Amniotic stem cell (primary cell): ENCODE measurements at regions not wholly inside any gene's neighbourhood (a gene's known extent, or its start where the extent isn't known, plus 50 kb on each side); places are given as distances from the start of the nearest gene placed in this dataset.

Experiments
- DNase-seq: peaks from one replicate; lab custom pipeline; 2025; lab: John Stamatoyannopoulos, UW

GRCh38 chr10:69716711-69717560 is 84.8 kb upstream of the COL13A1 start:
- peak; percentile 39 for DNase-seq

GRCh38 chr10:69718951-69719350 is 82.8 kb upstream of the COL13A1 start:
- no peak for DNase-seq

GRCh38 chr10:69721690-69722310 is 79.9 kb upstream of the COL13A1 start:
- no peak for DNase-seq

GRCh38 chr10:69723653-69724052 is 78.1 kb upstream of the COL13A1 start:
- no peak for DNase-seq

- no peak for DNase-seq
These were observed 74.9 kb upstream of the COL13A1 start for GRCh38 chr10:69726850-69727249.

- no peak for DNase-seq
These were observed 73.3 kb upstream of the COL13A1 start for GRCh38 chr10:69728335-69728870.

- no peak for DNase-seq
These were observed 72.2 kb upstream of the COL13A1 start for GRCh38 chr10:69729326-69730048.

- DNase-seq: no peak
These were observed 71.2 kb upstream of the COL13A1 start for GRCh38 chr10:69730251-69731156.

- no peak for DNase-seq
These were observed 70.5 kb upstream of the COL13A1 start for GRCh38 chr10:69731184-69731583.

- no peak for DNase-seq
These were observed 70.0 kb upstream of the COL13A1 start for GRCh38 chr10:69731698-69732097.

GRCh38 chr10:69732147-69732825 is 69.4 kb upstream of the COL13A1 start:
- no peak for DNase-seq

- DNase-seq: no peak
These were observed 68.9 kb upstream of the COL13A1 start for GRCh38 chr10:69732826-69733150.

GRCh38 chr10:69733791-69734261 is 67.9 kb upstream of the COL13A1 start:
- no peak for DNase-seq

- DNase-seq: no peak
These were observed 67.3 kb upstream of the COL13A1 start for GRCh38 chr10:69734416-69734796.

GRCh38 chr10:69734797-69735468 is 66.8 kb upstream of the COL13A1 start:
- DNase-seq: no peak

- DNase-seq: no peak
These were observed 64.6 kb upstream of the COL13A1 start for GRCh38 chr10:69736886-69737641.

- DNase-seq: no peak
These were observed 63.6 kb upstream of the COL13A1 start for GRCh38 chr10:69738071-69738470.

- no peak for DNase-seq
These were observed 62.8 kb upstream of the COL13A1 start for GRCh38 chr10:69738858-69739435.

- DNase-seq: no peak
These were observed 62.1 kb upstream of the COL13A1 start for GRCh38 chr10:69739634-69740033.
